Gastrocnemius medialis (tissue), 4 donors: ENCODE measurements at regions not wholly inside any gene's neighbourhood (a gene's known extent, or its start where the extent isn't known, plus 50 kb on each side); places are given as distances from the start of the nearest gene placed in this dataset.

Experiments used
- ATAC-seq, 2 donors: fragments of 150-250 bp; one replicate each; pipeline ENCODE4 v1.9.1; 2016
- DNase-seq, 2 donors: peaks; one replicate each; pipeline ENCODE4 v3.0.0-alpha.2; 2019
- H3K27ac ChIP-seq, 4 donors: fragments of 200-600 bp; sonication (generic); 1 replicate in 1 of 4; 2 replicates in 3 of 4; pipeline ENCODE4 v1.5.1; 2016 to 2018; ENCODE audit warnings: mild to moderate bottlenecking in 2 of 4, moderate library complexity in 1 of 4
- H3K27me3 ChIP-seq, 3 donors: fragments of 200-600 bp; sonication (generic) in 2 of 3; 1 replicate in 1 of 3; 2 replicates in 2 of 3; pipeline versions ENCODE4 v1.5.1 to v1.6.0; 2016 to 2019; ENCODE audit warnings: mild to moderate bottlenecking in 1 of 3, moderate library complexity in 1 of 3
- H3K36me3 ChIP-seq, 2 donors: fragments of 200-600 bp; sonication (generic) in 1 of 2; one replicate each; pipeline ENCODE4 v1.5.1; 2017 to 2018
- H3K4me1 ChIP-seq, 2 donors: fragments of 200-600 bp; sonication (generic) in 1 of 2; one replicate each; pipeline ENCODE4 v1.5.1; 2016 to 2017; ENCODE audit warnings: mild to moderate bottlenecking in 2 of 2
- H3K4me3 ChIP-seq, 4 donors: fragments of 200-600 bp; sonication (generic) in 3 of 4; 1 replicate in 1 of 4; 2 replicates in 3 of 4; pipeline ENCODE4 v1.5.1; 2016 to 2019; ENCODE audit warnings: mild to moderate bottlenecking in 2 of 4
- H3K9me3 ChIP-seq, 3 donors: fragments of 200-600 bp; sonication (generic) in 2 of 3; 1 replicate in 1 of 3; 2 replicates in 2 of 3; pipeline ENCODE4 v1.5.1; 2016 to 2019
- CTCF ChIP-seq, 5 experiments: fragments of 450-650 bp in 3 of 5; fragments of 200-600 bp in 2 of 5; sonication (generic) in 2 of 5; IDR thresholded peaks in 4 of 5; conservative IDR thresholded peaks in 1 of 5; 1 replicate in 4 of 5; 2 replicates in 1 of 5; pipeline ENCODE4 v1.5.1; 2016 to 2019; ENCODE audit warnings: antibody characterized with exemption in 5 of 5, mild to moderate bottlenecking in 3 of 5, moderate library complexity in 3 of 5
- POLR2A ChIP-seq, 2 donors: fragments of 450-650 bp; IDR thresholded peaks; one replicate each; pipeline ENCODE4 v1.6.1; 2017; ENCODE audit warnings: antibody characterized with exemption in 2 of 2, mild to moderate bottlenecking in 2 of 2, moderate library complexity in 2 of 2
- in situ Hi-C, 4 donors: fragments of 200-750 bp; cut with MboI; loops; one replicate each; pipeline versions ENCODE4 v1.15.0 to v1.8.0; 2017; ENCODE audit warnings: low sequenced_read_pairs in 4 of 4
- intact Hi-C: fragments of 100-400 bp; cut with DNase I; formaldehyde crosslinking; loops from one replicate; pipeline ENCODE4 v1.15.1; 2023; ENCODE audit warnings: low total_unique reads

GRCh38 chr5:142506756-142507155 is 179.1 kb downstream of the FGF1 start:
- intact Hi-C loops, result no loop called here

GRCh38 chr5:142506046-142506445 is 179.8 kb downstream of the FGF1 start:
- Histone ChIP-seq H3K36me3 (no peaks in the 10 kb centered on the region), H3K4me1 (peaks cover 0 to 4% of the 10 kb centered on the region in 2 donors), H3K9me3 (no peaks in the 10 kb centered on the region), H3K27ac (no peak overlapping the region), H3K27me3 (no peaks in the 10 kb centered on the region), H3K4me3 (no peak overlapping the region)
- ATAC-seq (no peak), DNase-seq (no peak)
- no peak for TF ChIP-seq CTCF (IDR thresholded peaks at IDR 0.05 in 4 of 5, conservative IDR thresholded peaks at IDR 0.05 in 1 of 5)
- TF ChIP-seq POLR2A (IDR thresholded peaks at IDR 0.05), result no peak
- in situ Hi-C loops (no loop called here), intact Hi-C loops (no loop called here)

More at GRCh38 chr5:142506756-142507155, 179.1 kb downstream of the FGF1 start:
- Histone ChIP-seq H3K27ac (no peak overlapping the region), H3K36me3 (no peaks in the 10 kb centered on the region), H3K27me3 (no peaks in the 10 kb centered on the region), H3K9me3 (no peaks in the 10 kb centered on the region), H3K4me3 (no peak overlapping the region), H3K4me1 (peaks cover 0 to 4% of the 10 kb centered on the region in 2 donors)
- TF ChIP-seq CTCF (IDR thresholded peaks at IDR 0.05 in 4 of 5, conservative IDR thresholded peaks at IDR 0.05 in 1 of 5), result no peak
- TF ChIP-seq POLR2A (IDR thresholded peaks at IDR 0.05), result no peak
- ATAC-seq (no peak), DNase-seq (no peak)
- in situ Hi-C loops, result no loop called here

- in situ Hi-C loops (no loop called here), intact Hi-C loops (no loop called here)
- H3K36me3 ChIP-seq, result no peaks in the 10 kb centered on the region
- no peak for TF ChIP-seq CTCF (IDR thresholded peaks at IDR 0.05 in 4 of 5, conservative IDR thresholded peaks at IDR 0.05 in 1 of 5)
- no peak for TF ChIP-seq POLR2A (IDR thresholded peaks at IDR 0.05)
- H3K4me3 ChIP-seq, result no peak overlapping the region
- ATAC-seq (no peak), DNase-seq (no peak)
- peaks cover 8 to 12% of the 10 kb centered on the region in 2 donors for H3K4me1 ChIP-seq
- no peaks in the 10 kb centered on the region for H3K27me3 ChIP-seq
- H3K27ac ChIP-seq, result no peak overlapping the region
- H3K9me3 ChIP-seq, result no peaks in the 10 kb centered on the region
Observed at GRCh38 chr5:142501890-142502289, 177.1 kb upstream of the SPRY4 start.

- TF ChIP-seq CTCF (IDR thresholded peaks at IDR 0.05 in 4 of 5, conservative IDR thresholded peaks at IDR 0.05 in 1 of 5), result no peak
- no peak for TF ChIP-seq POLR2A (IDR thresholded peaks at IDR 0.05)
- H3K4me1 ChIP-seq, result peaks cover 8 to 12% of the 10 kb centered on the region in 2 donors
- in situ Hi-C loops (no loop called here), intact Hi-C loops (no loop called here)
- DNase-seq, result no peak
- no peak overlapping the region for H3K27ac ChIP-seq
- no peaks in the 10 kb centered on the region for H3K9me3 ChIP-seq
- no peak overlapping the region for H3K4me3 ChIP-seq
- H3K36me3 ChIP-seq, result no peaks in the 10 kb centered on the region
- no peak for ATAC-seq
- no peaks in the 10 kb centered on the region for H3K27me3 ChIP-seq
Observed at GRCh38 chr5:142500227-142500905, 175.5 kb upstream of the SPRY4 start.
